ENCODE measurements at regions not wholly inside any gene's neighbourhood (a gene's known extent, or its start where the extent isn't known, plus 50 kb on each side); places are given as distances from the start of the nearest gene placed in this dataset.

GRCh38 chr6:119950681-119951080 lies 601.1 kb upstream of the MAN1A1 start:
- TF ChIP-seq CTCF (IDR thresholded peaks at IDR 0.05) = no peak
- TF ChIP-seq POLR2A (IDR thresholded peaks at IDR 0.05) = no peak

Measured in heart left ventricle (tissue), 13 donors.